ENCODE measurements at regions not wholly inside any gene's neighbourhood (a gene's known extent, or its start where the extent isn't known, plus 50 kb on each side); places are given as distances from the start of the nearest gene placed in this dataset.

DNA sequence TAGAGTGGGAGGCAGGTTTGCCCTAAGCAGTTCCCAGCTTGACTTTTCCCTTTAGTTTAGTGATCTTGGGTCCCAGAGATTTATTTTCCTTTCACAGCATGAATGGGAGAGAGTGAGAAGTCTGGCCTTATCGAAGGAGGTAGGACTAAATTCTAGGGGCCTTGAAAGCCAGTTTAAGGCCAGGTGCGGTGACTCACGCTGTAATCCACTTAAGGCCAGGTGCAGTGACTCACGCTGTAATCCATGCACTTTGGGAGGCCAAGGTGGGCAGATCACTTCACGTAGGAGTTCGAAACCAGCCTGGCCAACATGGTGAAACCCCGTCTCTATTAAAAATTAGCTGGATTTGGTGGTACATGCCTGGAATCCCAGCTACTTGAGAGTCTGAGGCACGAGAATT, 392.2 kb downstream of the ACTR3B start:
- Histone ChIP-seq H3K9me3 (no peaks in the 10 kb centered on the region), H3K27ac (no peak overlapping the region), H3K4me3 (replicated peaks in 1 of 3) (no peak overlapping the region), H3K36me3 (no peaks in the 10 kb centered on the region), H3K27me3 (no peaks in the 10 kb centered on the region), H3K4me1 (no peaks in the 10 kb centered on the region)
- 58 to 68% methylated on average over 8 of the region's 8 CpGs for WGBS, 2 donors
- no peak for DNase-seq
- intact Hi-C loops (cut with DNase I), result no loop called here
- TF ChIP-seq POLR2A (IDR thresholded peaks at IDR 0.05), result no peak
- TF ChIP-seq, protein P1, sequence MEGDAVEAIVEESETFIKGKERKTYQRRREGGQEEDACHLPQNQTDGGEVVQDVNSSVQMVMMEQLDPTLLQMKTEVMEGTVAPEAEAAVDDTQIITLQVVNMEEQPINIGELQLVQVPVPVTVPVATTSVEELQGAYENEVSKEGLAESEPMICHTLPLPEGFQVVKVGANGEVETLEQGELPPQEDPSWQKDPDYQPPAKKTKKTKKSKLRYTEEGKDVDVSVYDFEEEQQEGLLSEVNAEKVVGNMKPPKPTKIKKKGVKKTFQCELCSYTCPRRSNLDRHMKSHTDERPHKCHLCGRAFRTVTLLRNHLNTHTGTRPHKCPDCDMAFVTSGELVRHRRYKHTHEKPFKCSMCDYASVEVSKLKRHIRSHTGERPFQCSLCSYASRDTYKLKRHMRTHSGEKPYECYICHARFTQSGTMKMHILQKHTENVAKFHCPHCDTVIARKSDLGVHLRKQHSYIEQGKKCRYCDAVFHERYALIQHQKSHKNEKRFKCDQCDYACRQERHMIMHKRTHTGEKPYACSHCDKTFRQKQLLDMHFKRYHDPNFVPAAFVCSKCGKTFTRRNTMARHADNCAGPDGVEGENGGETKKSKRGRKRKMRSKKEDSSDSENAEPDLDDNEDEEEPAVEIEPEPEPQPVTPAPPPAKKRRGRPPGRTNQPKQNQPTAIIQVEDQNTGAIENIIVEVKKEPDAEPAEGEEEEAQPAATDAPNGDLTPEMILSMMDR (IDR thresholded peaks at IDR 0.05), result no peak

GRCh38 chr7:153152801-153153422, 393.4 kb downstream of the ACTR3B start:
- TF ChIP-seq, protein P1 (IDR thresholded peaks at IDR 0.05), result no peak
- TF ChIP-seq POLR2A (IDR thresholded peaks at IDR 0.05), result no peak
- H3K9me3 ChIP-seq, result no peaks in the 10 kb centered on the region
- H3K27me3 ChIP-seq, result no peaks in the 10 kb centered on the region
- DNase-seq, result no peak
- no peaks in the 10 kb centered on the region for H3K4me1 ChIP-seq
- intact Hi-C loops (cut with DNase I), result no loop called here
- H3K4me3 ChIP-seq (replicated peaks in 1 of 3), result no peak overlapping the region
- 69% methylated on average over 8 of the region's 8 CpGs for WGBS, 2 donors
- H3K27ac ChIP-seq, result no peak overlapping the region
- H3K36me3 ChIP-seq, result no peaks in the 10 kb centered on the region

DNA sequence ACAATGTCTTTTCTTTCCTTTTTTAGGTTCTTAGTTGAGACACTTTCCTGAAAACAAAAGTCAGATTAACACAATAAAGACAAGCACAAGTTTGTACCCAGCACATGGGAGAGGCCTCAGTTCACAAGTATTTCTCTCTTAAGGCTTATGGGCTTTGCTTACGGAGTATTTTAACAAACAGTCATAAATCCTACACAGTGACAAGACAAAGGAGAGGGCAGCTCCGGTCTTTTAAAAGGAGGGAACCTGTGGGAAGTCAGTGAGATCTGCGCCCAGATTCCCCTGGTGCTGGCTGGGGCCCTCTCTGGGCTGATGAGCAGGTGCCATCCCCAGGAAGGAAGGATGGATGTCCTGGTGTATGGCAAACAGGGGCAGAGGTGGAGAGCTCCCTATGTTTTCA, 398.6 kb downstream of the ACTR3B start:
- WGBS, 2 donors, result 59 to 64% methylated on average over 3 of the region's 3 CpGs
- TF ChIP-seq POLR2A (IDR thresholded peaks at IDR 0.05), result no peak
- TF ChIP-seq, protein P1 (IDR thresholded peaks at IDR 0.05), result no peak
- intact Hi-C loops (cut with DNase I), result no loop called here
- no peaks in the 10 kb centered on the region for H3K4me1 ChIP-seq
- no peaks in the 10 kb centered on the region for H3K27me3 ChIP-seq
- no peak overlapping the region for H3K27ac ChIP-seq
- no peak overlapping the region for H3K4me3 ChIP-seq (replicated peaks in 1 of 3)
- H3K36me3 ChIP-seq, result no peaks in the 10 kb centered on the region
- H3K9me3 ChIP-seq, result no peaks in the 10 kb centered on the region
- no peak for DNase-seq

- no peak for DNase-seq
- Histone ChIP-seq H3K9me3 (no peaks in the 10 kb centered on the region), H3K36me3 (no peaks in the 10 kb centered on the region), H3K27me3 (no peaks in the 10 kb centered on the region), H3K4me3 (replicated peaks in 1 of 3) (no peak overlapping the region), H3K27ac (no peak overlapping the region), H3K4me1 (no peaks in the 10 kb centered on the region)
- intact Hi-C loops (cut with DNase I), result no loop called here
- TF ChIP-seq, protein P1 (IDR thresholded peaks at IDR 0.05), result no peak
- no peak for TF ChIP-seq POLR2A (IDR thresholded peaks at IDR 0.05)
- WGBS, 2 donors, result 80 to 88% methylated on average over 2 to 4 of the region's 4 CpGs
Measured at GRCh38 chr7:153170287-153170686, 410.7 kb downstream of the ACTR3B start.

DNA sequence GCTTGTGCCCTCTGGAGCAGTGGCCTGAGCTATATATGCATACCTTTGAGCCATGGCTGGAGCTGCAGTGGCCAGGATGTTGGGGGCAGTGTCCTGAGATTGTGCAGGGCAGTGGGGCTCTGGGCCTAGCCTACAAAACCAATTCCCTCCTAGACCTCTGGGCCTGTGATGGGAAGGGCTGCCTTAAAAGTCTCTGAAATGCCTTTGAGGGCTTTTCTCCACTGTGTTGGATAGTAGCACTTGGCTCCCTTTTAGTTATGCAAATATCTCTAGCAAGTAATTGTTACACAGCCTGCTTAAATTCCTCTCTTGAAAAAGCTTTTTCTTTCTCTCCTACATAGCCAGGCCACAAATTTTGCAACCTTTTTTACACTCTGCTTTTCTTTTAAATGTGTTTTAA, 426.4 kb downstream of the ACTR3B start:
- intact Hi-C loops (cut with DNase I), result no loop called here

More for the DNA sequence above, 426.4 kb downstream of the ACTR3B start:
- Histone ChIP-seq H3K4me1 (peaks cover 0 to 8% of the 10 kb centered on the region in 2 donors), H3K4me3 (replicated peaks in 1 of 3) (no peak overlapping the region), H3K9me3 (no peaks in the 10 kb centered on the region), H3K27me3 (no peaks in the 10 kb centered on the region), H3K36me3 (no peaks in the 10 kb centered on the region), H3K27ac (no peak overlapping the region)
- no peak for TF ChIP-seq POLR2A (IDR thresholded peaks at IDR 0.05)
- TF ChIP-seq, protein P1 (IDR thresholded peaks at IDR 0.05), result no peak
- no peak for DNase-seq

Measured in thyroid gland (tissue), 4 donors.